Gastroesophageal sphincter (tissue), 4 donors: ENCODE measurements at regions not wholly inside any gene's neighbourhood (a gene's known extent, or its start where the extent isn't known, plus 50 kb on each side); places are given as distances from the start of the nearest gene placed in this dataset.
A peak's percentile ranks its signal among the peaks of the same experiment; 100 is the strongest.

Source experiments
- ATAC-seq: fragments of 150-250 bp; one replicate; pipeline ENCODE4 v1.9.1; 2016; ENCODE audit warnings: mild to moderate bottlenecking, moderate library complexity
- H3K27ac ChIP-seq, 4 donors: fragments of 200-600 bp; sonication (generic) in 3 of 4; 1 replicate in 3 of 4; 2 replicates in 1 of 4; pipeline ENCODE4 v1.5.1; 2016 to 2019
- H3K27me3 ChIP-seq: fragments of 200-600 bp; sonication (generic); one replicate; pipeline ENCODE4 v1.5.1; 2019
- H3K36me3 ChIP-seq, 2 donors: fragments of 200-600 bp; sonication (generic); one replicate each; pipeline ENCODE4 v1.5.1; 2019; ENCODE audit warnings: control low read depth in 1 of 2
- H3K4me1 ChIP-seq, 3 donors: fragments of 200-600 bp; sonication (generic); 1 replicate in 2 of 3; 2 replicates in 1 of 3; pipeline ENCODE4 v1.5.1; 2016 to 2019; ENCODE audit warnings: control low read depth in 2 of 3
- H3K4me3 ChIP-seq, 2 donors: fragments of 200-600 bp; sonication (generic); one replicate each; pipeline ENCODE4 v1.5.1; 2019; ENCODE audit warnings: mild to moderate bottlenecking in 1 of 2, moderate library complexity in 1 of 2
- H3K9me3 ChIP-seq, 3 donors: fragments of 200-600 bp; sonication (generic); one replicate each; pipeline ENCODE4 v1.5.1; 2017 to 2019; ENCODE audit warnings: control low read depth in 2 of 3
- EP300 ChIP-seq: sonication (generic); formaldehyde crosslinking; IDR thresholded peaks from one replicate; pipeline ENCODE4 v1.6.1; 2017; ENCODE audit warnings: antibody characterized with exemption, mild to moderate bottlenecking
- POLR2A ChIP-seq, 2 donors: fragments of 450-650 bp; IDR thresholded peaks; one replicate each; pipeline ENCODE4 v1.6.1; 2017; ENCODE audit warnings: antibody characterized with exemption in 2 of 2, mild to moderate bottlenecking in 2 of 2, moderate library complexity in 1 of 2
- POLR2AphosphoS5 ChIP-seq: sonication (generic); formaldehyde crosslinking; IDR thresholded peaks from one replicate; pipeline ENCODE4 v1.6.1; 2017; ENCODE audit warnings: antibody characterized with exemption
- WGBS, 2 donors: methylation state at CpG; one replicate each; pipeline ENCODE4 v1.1.5; 2018; ENCODE audit warnings: low coverage in 1 of 2; 5-methylcytosine and 5-hydroxymethylcytosine counted together
- TF ChIP-seq, protein P1 (sequence below), 4 experiments: fragments of 200-600 bp in 2 of 4; fragments of 450-650 bp in 2 of 4; sonication (generic) in 1 of 4; IDR thresholded peaks; one replicate each; pipeline ENCODE4 v1.5.1; 2017 to 2019; ENCODE audit warnings: antibody characterized with exemption in 4 of 4, mild to moderate bottlenecking in 2 of 4, moderate library complexity in 2 of 4

DNA sequence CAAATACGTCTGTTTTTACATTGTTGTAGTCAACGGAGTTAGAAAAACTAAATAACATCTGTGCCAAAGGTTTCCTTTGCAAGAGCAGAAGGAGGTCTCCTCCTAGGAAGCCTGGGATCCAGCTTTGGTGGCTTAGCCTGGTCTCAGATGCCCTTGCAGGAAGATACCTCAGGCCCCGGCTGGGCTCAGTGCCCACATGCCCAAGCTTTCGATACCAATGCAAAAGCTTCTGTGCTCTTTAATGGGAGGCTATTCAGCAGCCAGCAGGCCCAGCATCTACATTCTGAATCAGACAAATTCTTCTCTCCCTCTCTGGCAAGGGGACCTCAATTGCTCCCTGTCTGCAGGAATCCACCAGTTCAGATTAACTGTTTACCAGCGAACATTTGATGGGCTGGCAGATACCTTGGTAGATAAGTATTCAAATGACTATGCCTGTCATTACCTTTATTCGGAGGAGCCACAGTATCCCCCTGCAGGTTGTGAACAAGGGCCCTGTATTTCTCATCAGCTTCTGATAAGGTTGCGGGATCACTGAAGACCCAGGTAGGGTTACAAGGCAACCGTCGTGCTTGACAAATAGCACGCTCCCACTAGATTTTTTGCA lies 180.1 kb upstream of the KBTBD8 start:
- no peaks in the 10 kb centered on the region for H3K27me3 ChIP-seq
- ATAC-seq, result no peak
- H3K9me3 ChIP-seq, result no peaks in the 10 kb centered on the region
- WGBS, 2 donors, result 85 to 89% methylated on average over 5 to 10 of the region's 10 CpGs
- TF ChIP-seq POLR2A (IDR thresholded peaks at IDR 0.05), result no peak
- no peak for TF ChIP-seq POLR2AphosphoS5
- TF ChIP-seq, protein P1, sequence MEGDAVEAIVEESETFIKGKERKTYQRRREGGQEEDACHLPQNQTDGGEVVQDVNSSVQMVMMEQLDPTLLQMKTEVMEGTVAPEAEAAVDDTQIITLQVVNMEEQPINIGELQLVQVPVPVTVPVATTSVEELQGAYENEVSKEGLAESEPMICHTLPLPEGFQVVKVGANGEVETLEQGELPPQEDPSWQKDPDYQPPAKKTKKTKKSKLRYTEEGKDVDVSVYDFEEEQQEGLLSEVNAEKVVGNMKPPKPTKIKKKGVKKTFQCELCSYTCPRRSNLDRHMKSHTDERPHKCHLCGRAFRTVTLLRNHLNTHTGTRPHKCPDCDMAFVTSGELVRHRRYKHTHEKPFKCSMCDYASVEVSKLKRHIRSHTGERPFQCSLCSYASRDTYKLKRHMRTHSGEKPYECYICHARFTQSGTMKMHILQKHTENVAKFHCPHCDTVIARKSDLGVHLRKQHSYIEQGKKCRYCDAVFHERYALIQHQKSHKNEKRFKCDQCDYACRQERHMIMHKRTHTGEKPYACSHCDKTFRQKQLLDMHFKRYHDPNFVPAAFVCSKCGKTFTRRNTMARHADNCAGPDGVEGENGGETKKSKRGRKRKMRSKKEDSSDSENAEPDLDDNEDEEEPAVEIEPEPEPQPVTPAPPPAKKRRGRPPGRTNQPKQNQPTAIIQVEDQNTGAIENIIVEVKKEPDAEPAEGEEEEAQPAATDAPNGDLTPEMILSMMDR (IDR thresholded peaks at IDR 0.05), result no peak
- no peak for TF ChIP-seq EP300
- no peak overlapping the region for H3K27ac ChIP-seq
- H3K4me1 ChIP-seq, result peaks cover 0 to 18% (median 0%) of the 10 kb centered on the region in 3 donors
- H3K36me3 ChIP-seq, result no peaks in the 10 kb centered on the region
- no peak overlapping the region for H3K4me3 ChIP-seq

DNA sequence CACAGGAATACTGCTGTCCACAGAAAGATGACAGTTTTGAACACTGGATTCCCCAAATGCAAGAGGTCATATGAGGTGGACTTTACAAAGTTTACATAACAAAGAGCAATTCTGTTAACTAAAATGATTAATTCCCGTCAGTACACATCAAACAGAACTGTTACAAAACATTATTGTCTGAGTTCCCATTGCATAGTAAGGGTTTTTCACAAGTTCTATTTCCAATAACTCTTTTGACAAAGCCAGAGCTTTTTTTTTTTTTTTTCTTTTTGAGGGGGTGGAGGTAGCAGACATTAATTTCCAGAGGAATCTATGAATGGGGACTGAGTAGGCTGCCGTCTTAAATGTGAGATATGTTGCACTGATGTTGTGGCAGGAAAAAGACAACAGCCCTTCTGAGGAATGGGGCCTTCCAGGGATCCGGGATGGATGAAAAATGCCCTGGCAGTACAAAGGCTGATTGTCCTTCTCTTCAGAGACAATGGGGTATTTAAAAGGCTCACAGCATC lies 178.1 kb upstream of the KBTBD8 start:
- no peak overlapping the region for H3K4me3 ChIP-seq
- no peaks in the 10 kb centered on the region for H3K9me3 ChIP-seq
- H3K27me3 ChIP-seq, result no peaks in the 10 kb centered on the region
- ATAC-seq, result no peak
- 25 to 54% methylated on average over 3 of the region's 3 CpGs for WGBS, 2 donors
- TF ChIP-seq EP300, result no peak
- no peak for TF ChIP-seq POLR2A (IDR thresholded peaks at IDR 0.05)
- TF ChIP-seq, protein P1 (IDR thresholded peaks at IDR 0.05), result no peak
- no peak for TF ChIP-seq POLR2AphosphoS5
- no peak overlapping the region for H3K27ac ChIP-seq
- peaks cover 0 to 18% (median 0%) of the 10 kb centered on the region in 3 donors for H3K4me1 ChIP-seq
- no peaks in the 10 kb centered on the region for H3K36me3 ChIP-seq

DNA sequence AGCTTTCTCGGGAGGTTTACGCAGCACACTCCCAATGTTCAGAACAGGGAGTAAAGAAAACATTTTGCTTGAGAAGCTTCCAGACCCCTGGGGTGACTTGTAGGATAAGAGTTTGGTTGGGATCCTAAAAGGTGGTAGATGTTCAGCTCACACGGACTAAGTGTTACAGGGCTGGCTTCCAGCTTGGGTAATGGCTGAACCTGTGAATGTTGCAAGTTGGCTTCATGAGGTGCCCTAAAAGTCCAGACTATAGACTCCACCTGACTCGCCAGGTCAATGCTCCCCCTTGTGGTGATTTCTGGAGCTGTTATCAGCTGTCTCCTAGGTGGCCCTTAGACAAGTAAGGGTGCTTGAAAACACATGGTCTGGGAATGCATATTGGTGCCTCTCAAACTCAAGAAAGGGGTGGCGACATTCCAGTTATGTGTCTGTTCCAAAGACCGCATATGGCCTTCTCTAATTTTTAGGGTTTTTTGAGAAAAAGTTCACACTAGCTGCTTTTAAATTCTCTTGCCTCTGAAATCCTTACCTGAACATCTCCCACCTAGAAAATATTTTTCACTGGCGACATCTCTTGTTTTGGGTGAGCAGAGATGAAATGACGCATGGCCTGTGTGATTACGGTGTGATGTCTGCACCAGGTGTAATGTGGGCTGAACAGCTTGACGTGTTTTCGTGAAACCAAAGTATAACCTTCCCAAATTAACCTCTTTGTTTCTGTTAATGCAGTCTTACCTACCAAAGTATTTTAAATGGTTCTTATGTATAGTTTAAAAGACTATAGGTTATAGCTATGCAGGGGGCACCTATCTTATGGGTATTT lies 175.7 kb upstream of the KBTBD8 start:
- peaks cover 0 to 8% (median 0%) of the 10 kb centered on the region in 3 donors for H3K4me1 ChIP-seq

GRCh38 chr3:66823009-66823397 lies 175.1 kb upstream of the KBTBD8 start:
- TF ChIP-seq, protein P1 (IDR thresholded peaks at IDR 0.05), result no peak
- TF ChIP-seq POLR2AphosphoS5, result no peak
- no peak for TF ChIP-seq EP300
- no peak for TF ChIP-seq POLR2A (IDR thresholded peaks at IDR 0.05)
- Histone ChIP-seq H3K4me3 (no peak overlapping the region), H3K27ac (no peak overlapping the region), H3K27me3 (no peaks in the 10 kb centered on the region), H3K9me3 (no peaks in the 10 kb centered on the region), H3K4me1 (peaks cover 0 to 8% (median 0%) of the 10 kb centered on the region in 3 donors), H3K36me3 (no peaks in the 10 kb centered on the region)
- peak; percentile 5 for ATAC-seq
- WGBS, 2 donors, result 73 to 75% methylated on average over 1 of the region's 1 CpG

More for the DNA sequence above, 175.7 kb upstream of the KBTBD8 start:
- H3K27me3 ChIP-seq, result no peaks in the 10 kb centered on the region
- TF ChIP-seq POLR2A (IDR thresholded peaks at IDR 0.05), result no peak
- TF ChIP-seq, protein P1 (IDR thresholded peaks at IDR 0.05), result peak; percentile 70 to 82 (median 74)
- no peaks in the 10 kb centered on the region for H3K9me3 ChIP-seq
- 81 to 94% methylated on average over 6 to 7 of the region's 11 CpGs for WGBS, 2 donors
- ATAC-seq, result peak; percentile 77
- no peaks in the 10 kb centered on the region for H3K36me3 ChIP-seq
- no peak overlapping the region for H3K27ac ChIP-seq
- H3K4me3 ChIP-seq, result no peak overlapping the region
